NB4 (cell line): ENCODE measurements at regions not wholly inside any gene's neighbourhood (a gene's known extent, or its start where the extent isn't known, plus 50 kb on each side); places are given as distances from the start of the nearest gene placed in this dataset.

Experiments used
- DNase-seq: peaks from one replicate; pipeline ENCODE4 v3.0.0; 2010; ENCODE audit warnings: low read depth
- H3K4me3 ChIP-seq: one replicate; pipeline ENCODE4 v1.5.1; 2011; ENCODE audit warnings: mild to moderate bottlenecking, low read depth, low read length, moderate library complexity
- CTCF ChIP-seq: IDR thresholded peaks from one replicate; pipeline ENCODE4 v1.5.1; 2012; ENCODE audit warnings: low read depth, low read length
- MYC ChIP-seq: IDR thresholded peaks from 2 replicates; pipeline ENCODE4 v1.6.1; 2011; ENCODE audit warnings: low read depth, low read length
- POLR2A ChIP-seq: IDR thresholded peaks from 2 replicates; pipeline ENCODE4 v1.6.1; 2011; ENCODE audit warnings: mild to moderate bottlenecking; ENCODE audit not compliant: insufficient read length; ENCODE audit errors: extremely low read depth
- TF ChIP-seq, protein P1 (sequence below): IDR thresholded peaks from 2 replicates; pipeline ENCODE4 v1.6.1; 2011; ENCODE audit warnings: low read depth, low read length

- no peak for DNase-seq
- TF ChIP-seq, protein P1, sequence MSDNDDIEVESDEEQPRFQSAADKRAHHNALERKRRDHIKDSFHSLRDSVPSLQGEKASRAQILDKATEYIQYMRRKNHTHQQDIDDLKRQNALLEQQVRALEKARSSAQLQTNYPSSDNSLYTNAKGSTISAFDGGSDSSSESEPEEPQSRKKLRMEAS: no peak
- TF ChIP-seq POLR2A (no peak), CTCF (no peak)
- H3K4me3 ChIP-seq: no peak overlapping the region
Measured at GRCh38 chr2:113838744-113839444, 51.0 kb upstream of the ACTR3 start.

GRCh38 chr2:113838277-113838676 is 51.6 kb upstream of the ACTR3 start:
- TF ChIP-seq, protein P1: no peak
- TF ChIP-seq POLR2A (no peak), MYC (no peak), CTCF (no peak)
- DNase-seq: no peak
- H3K4me3 ChIP-seq: no peak overlapping the region

GRCh38 chr2:113834051-113834730 is 55.7 kb upstream of the ACTR3 start:
- DNase-seq: no peak
- H3K4me3 ChIP-seq: no peak overlapping the region
- TF ChIP-seq, protein P1: no peak
- TF ChIP-seq POLR2A (no peak), CTCF (no peak), MYC (no peak)

DNA sequence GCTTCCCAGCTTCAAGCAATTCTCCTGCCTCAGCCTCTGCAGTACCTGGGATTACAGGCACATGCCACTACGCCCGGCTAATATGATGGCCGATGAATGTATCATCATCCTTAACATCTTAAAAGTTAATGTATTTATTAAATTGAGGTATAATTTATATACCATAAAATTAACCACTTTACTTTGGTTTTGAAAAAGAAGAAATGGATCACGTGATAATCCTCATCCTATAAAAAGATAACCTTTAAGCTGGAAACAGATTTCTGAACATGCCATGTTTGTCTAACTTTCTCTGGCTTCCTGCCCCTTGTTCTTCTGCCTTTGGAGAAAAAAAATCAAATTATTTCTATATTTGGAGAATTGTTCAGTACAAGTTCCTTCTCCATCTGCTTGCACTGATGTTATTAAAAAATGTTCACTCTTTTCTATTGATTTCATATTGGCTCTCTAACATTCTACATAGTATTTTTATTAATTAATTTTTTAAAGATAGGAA is 57.0 kb upstream of the ACTR3 start:
- no peak for DNase-seq
- no peak overlapping the region for H3K4me3 ChIP-seq
- TF ChIP-seq CTCF (no peak), MYC (no peak), POLR2A (no peak)
- TF ChIP-seq, protein P1: no peak

GRCh38 chr2:113831161-113831560 is 58.7 kb upstream of the ACTR3 start:
- no peak overlapping the region for H3K4me3 ChIP-seq
- TF ChIP-seq CTCF (no peak), POLR2A (no peak), MYC (no peak)
- TF ChIP-seq, protein P1: no peak
- peak; percentile 28 for DNase-seq
